Calu3 (cell line): ENCODE measurements at regions not wholly inside any gene's neighbourhood (a gene's known extent, or its start where the extent isn't known, plus 50 kb on each side); places are given as distances from the start of the nearest gene placed in this dataset.

Experiments
- BruUV-seq: library from RNA; stranded (reverse); fragments of 400-500 nt; replicated peaks from 2 replicates; lab custom pipeline; 2021; lab: Mats Ljungman, UMichigan
- CTCF ChIA-PET: fragments of 300-600 bp; sonication (Branson Sonifier 250); formaldehyde crosslinking; loops from one replicate; lab custom pipeline; 2022; ENCODE audit warnings: antibody characterized with exemption; lab: Charles Lee
- DNase-seq: peaks from one replicate; pipeline ENCODE4 v3.0.0; 2022
- H3K27ac Mint-ChIP-seq: one replicate; pipeline ENCODE4 v1.8.0; 2022; ENCODE audit warnings: mixed read lengths; ENCODE audit not compliant: unreplicated experiment
- H3K27me3 Mint-ChIP-seq: one replicate; pipeline ENCODE4 v1.8.0; 2022; ENCODE audit warnings: mixed read lengths; ENCODE audit not compliant: unreplicated experiment
- H3K36me3 Mint-ChIP-seq: one replicate; pipeline ENCODE4 v1.8.0; 2022; ENCODE audit warnings: mild to moderate bottlenecking, moderate library complexity, mixed read lengths; ENCODE audit not compliant: insufficient read depth, unreplicated experiment
- H3K4me1 Mint-ChIP-seq: one replicate; pipeline ENCODE4 v1.8.0; 2022; ENCODE audit warnings: mild to moderate bottlenecking, low read depth, mixed read lengths; ENCODE audit not compliant: unreplicated experiment
- H3K4me3 Mint-ChIP-seq: one replicate; pipeline ENCODE4 v1.8.0; 2022; ENCODE audit warnings: mild to moderate bottlenecking, low read depth, moderate library complexity, mixed read lengths; ENCODE audit not compliant: unreplicated experiment
- H3K9me3 Mint-ChIP-seq: one replicate; pipeline ENCODE4 v1.8.0; 2022; ENCODE audit warnings: low read depth, mixed read lengths; ENCODE audit not compliant: unreplicated experiment
- CTCF ChIP-seq: fragments of 200-600 bp; IDR thresholded peaks from one replicate; pipeline ENCODE4 v1.8.0; 2022; ENCODE audit warnings: antibody characterized with exemption; ENCODE audit not compliant: unreplicated experiment
- intact Hi-C: fragments of 100-400 bp; cut with micrococcal nuclease; formaldehyde crosslinking; loops from one replicate; pipeline ENCODE4 v1.10.0; 2022; ENCODE audit not compliant: unreplicated experiment

- DNase-seq, result no peak
- no peak overlapping the region for H3K4me3 Mint-ChIP-seq
- H3K36me3 Mint-ChIP-seq, result peaks cover 10% of the 10 kb centered on the region
- intact Hi-C loops, result no loop called here
- no peak overlapping the region for H3K27ac Mint-ChIP-seq
- no peak for TF ChIP-seq CTCF
- no peaks in the 10 kb centered on the region for H3K9me3 Mint-ChIP-seq
- peaks cover 18% of the 10 kb centered on the region for H3K27me3 Mint-ChIP-seq
- no TSS peak for BruUV-seq
- CTCF ChIA-PET, result interaction anchor here (0.6 kb wide), 1 partner anchor 28 kb away, joined by 3 read pairs; no protein-coding TSS in a partner anchor
- no peaks in the 10 kb centered on the region for H3K4me1 Mint-ChIP-seq
These were observed 98.6 kb upstream of the PRDM1 start for GRCh38 chr6:105987516-105987915.

- no peak overlapping the region for H3K27ac Mint-ChIP-seq
- H3K4me3 Mint-ChIP-seq, result no peak overlapping the region
- H3K27me3 Mint-ChIP-seq, result peaks cover 18% of the 10 kb centered on the region
- no TSS peak for BruUV-seq
- intact Hi-C loops, result no loop called here
- no peak for DNase-seq
- no peak for TF ChIP-seq CTCF
- H3K4me1 Mint-ChIP-seq, result no peaks in the 10 kb centered on the region
- no peaks in the 10 kb centered on the region for H3K9me3 Mint-ChIP-seq
- H3K36me3 Mint-ChIP-seq, result peaks cover 5% of the 10 kb centered on the region
- CTCF ChIA-PET, result interaction anchor here (0.6 kb wide), 1 partner anchor 29 kb away, joined by 3 read pairs; no protein-coding TSS in a partner anchor
These were observed 99.1 kb upstream of the PRDM1 start for GRCh38 chr6:105986998-105987397.

GRCh38 chr6:105985816-105986632 lies 100.1 kb upstream of the PRDM1 start:
- intact Hi-C loops, result no loop called here
- H3K9me3 Mint-ChIP-seq, result no peaks in the 10 kb centered on the region
- H3K27ac Mint-ChIP-seq, result no peak overlapping the region
- DNase-seq, result no peak
- CTCF ChIA-PET, result no interaction called here
- BruUV-seq, result no TSS peak
- no peak for TF ChIP-seq CTCF
- no peaks in the 10 kb centered on the region for H3K36me3 Mint-ChIP-seq
- peaks cover 18% of the 10 kb centered on the region for H3K27me3 Mint-ChIP-seq
- H3K4me1 Mint-ChIP-seq, result no peaks in the 10 kb centered on the region
- no peak overlapping the region for H3K4me3 Mint-ChIP-seq

- Mint-ChIP-seq H3K36me3 (no peaks in the 10 kb centered on the region), H3K4me3 (no peak overlapping the region), H3K9me3 (no peaks in the 10 kb centered on the region), H3K27ac (no peak overlapping the region), H3K27me3 (peaks cover 11% of the 10 kb centered on the region), H3K4me1 (no peaks in the 10 kb centered on the region)
- intact Hi-C loops, result no loop called here
- no peak for TF ChIP-seq CTCF
- CTCF ChIA-PET, result no interaction called here
- peak; percentile 5 for DNase-seq
- no TSS peak for BruUV-seq
These were observed 100.9 kb upstream of the PRDM1 start for GRCh38 chr6:105985098-105985815.
